IMR-90 (cell line): ENCODE measurements at regions not wholly inside any gene's neighbourhood (a gene's known extent, or its start where the extent isn't known, plus 50 kb on each side); places are given as distances from the start of the nearest gene placed in this dataset.

Source experiments
- ATAC-seq: fragments of 200-7000 bp; cut with Tn5 transposase; 2 replicates; pipeline ENCODE4 v1.9.1; 2020; ENCODE audit warnings: low read depth, mild to moderate bottlenecking, moderate library complexity
- BruUV-seq: library from RNA; stranded (reverse); fragments of 400-500 nt; replicated peaks from 2 replicates; lab custom pipeline; 2021; lab: Mats Ljungman, UMichigan
- CTCF ChIA-PET: fragments of 300-600 bp; formaldehyde crosslinking; extraction: SDS; loops from one replicate; lab custom pipeline; 2021; ENCODE audit warnings: antibody characterized with exemption; lab: Yijun Ruan, JAX
- POLR2A ChIA-PET: fragments of 300-600 bp; sonication (Branson Sonifier 250); formaldehyde crosslinking; loops from one replicate; lab custom pipeline; 2022; ENCODE audit warnings: antibody characterized with exemption; ENCODE audit not compliant: unreplicated experiment; lab: Charles Lee
- DNase-seq: peaks from one replicate; pipeline ENCODE4 v3.0.0; 2013
- H2AFZ ChIP-seq: replicated peaks from 2 replicates; pipeline ENCODE3; 2013; ENCODE audit warnings: low read length, mild to moderate bottlenecking; ENCODE audit not compliant: poor library complexity
- H2AK5ac ChIP-seq: 2 replicates; pipeline ENCODE4 v1.6.1; 2013; ENCODE audit warnings: low read depth, low read length, inconsistent platforms
- H2AK9ac ChIP-seq: replicated peaks from 2 replicates; pipeline ENCODE3; 2013; ENCODE audit warnings: mild to moderate bottlenecking, low read depth, low read length, moderate library complexity; ENCODE audit not compliant: poor library complexity
- H2BK120ac ChIP-seq: 2 replicates; pipeline ENCODE4 v1.6.1; 2013; ENCODE audit warnings: low read depth, low read length, inconsistent platforms
- H2BK15ac ChIP-seq: 3 replicates; pipeline ENCODE4 v1.6.1; 2013; ENCODE audit warnings: low read depth, low read length, inconsistent platforms
- H2BK20ac ChIP-seq: 2 replicates; pipeline ENCODE4 v1.6.1; 2013; ENCODE audit warnings: low read depth, mild to moderate bottlenecking, inconsistent platforms, low read length, moderate library complexity
- H2BK5ac ChIP-seq: 2 replicates; pipeline ENCODE4 v1.6.1; 2013; ENCODE audit warnings: mild to moderate bottlenecking, low read depth, low read length, inconsistent platforms; ENCODE audit not compliant: poor library complexity, severe bottlenecking
- H3K14ac ChIP-seq: replicated peaks from 2 replicates; pipeline ENCODE4 v1.6.1; 2013; ENCODE audit warnings: low read depth, low read length, inconsistent platforms
- H3K18ac ChIP-seq: 2 replicates; pipeline ENCODE4 v1.6.1; 2013; ENCODE audit warnings: low read depth, low read length, control low read depth
- H3K23ac ChIP-seq: 2 replicates; pipeline ENCODE4 v1.6.1; 2013; ENCODE audit warnings: low read depth, low read length, inconsistent platforms
- H3K27ac ChIP-seq: 2 replicates; pipeline ENCODE4 v1.5.1; 2013; ENCODE audit warnings: mild to moderate bottlenecking, control low read depth, low read length; ENCODE audit not compliant: insufficient read depth
- H3K27me3 ChIP-seq: 2 replicates; pipeline ENCODE4 v1.6.1; 2013; ENCODE audit warnings: low read length; ENCODE audit not compliant: control insufficient read depth, insufficient read depth
- H3K36me3 ChIP-seq: 2 replicates; pipeline ENCODE4 v1.6.1; 2013; ENCODE audit warnings: low read length, mixed read lengths; ENCODE audit not compliant: control insufficient read depth, insufficient read depth
- H3K4ac ChIP-seq: 2 replicates; pipeline ENCODE4 v1.6.1; 2013; ENCODE audit warnings: low read depth, low read length, inconsistent platforms
- H3K4me1 ChIP-seq: 2 replicates; pipeline ENCODE4 v1.6.1; 2013; ENCODE audit warnings: low read length, mixed read lengths; ENCODE audit not compliant: control insufficient read depth, insufficient read depth
- H3K4me2 ChIP-seq: 2 replicates; pipeline ENCODE4 v1.6.1; 2013; ENCODE audit warnings: low read depth, mild to moderate bottlenecking, control low read depth, low read length, moderate library complexity
- H3K4me3 ChIP-seq: 2 replicates; pipeline ENCODE4 v1.5.1; 2013; ENCODE audit warnings: low read depth, mild to moderate bottlenecking, control low read depth, low read length, moderate library complexity; ENCODE audit not compliant: insufficient read depth
- H3K56ac ChIP-seq: 2 replicates; pipeline ENCODE4 v1.6.1; 2013; ENCODE audit warnings: low read length, inconsistent platforms; ENCODE audit not compliant: insufficient read depth; ENCODE audit errors: extremely low read depth
- H3K79me1 ChIP-seq, 2 experiments: 2 replicates each; pipeline ENCODE4 v1.6.1; 2013; ENCODE audit warnings: low read length in 2 of 2, inconsistent platforms in 1 of 2, low read depth in 1 of 2
- H3K9ac ChIP-seq: 2 replicates; pipeline ENCODE4 v1.6.1; 2013; ENCODE audit warnings: low read depth, low read length, control low read depth
- H3K9me1 ChIP-seq: 2 replicates; pipeline ENCODE4 v1.6.1; 2013; ENCODE audit warnings: low read length, inconsistent platforms; ENCODE audit not compliant: insufficient read depth
- H3K9me3 ChIP-seq: 2 replicates; pipeline ENCODE4 v1.6.1; 2013; ENCODE audit warnings: low read length; ENCODE audit not compliant: control insufficient read depth, insufficient read depth
- H4K20me1 ChIP-seq: 2 replicates; pipeline ENCODE4 v1.6.1; 2013; ENCODE audit warnings: low read length, inconsistent platforms; ENCODE audit not compliant: insufficient read depth
- H4K5ac ChIP-seq: 2 replicates; pipeline ENCODE4 v1.6.1; 2013; ENCODE audit warnings: mild to moderate bottlenecking, low read depth, low read length, control low read depth
- H4K8ac ChIP-seq, 2 experiments: 2 replicates each; pipeline ENCODE4 v1.6.1; 2013; ENCODE audit warnings: low read depth in 2 of 2, low read length in 2 of 2, control low read depth in 1 of 2, inconsistent platforms in 1 of 2
- H4K91ac ChIP-seq: 2 replicates; pipeline ENCODE4 v1.6.1; 2013; ENCODE audit warnings: low read depth, low read length, inconsistent platforms; ENCODE audit not compliant: insufficient read depth
- CEBPB ChIP-seq: IDR thresholded peaks from 2 replicates; pipeline ENCODE4 v1.6.1; 2012; ENCODE audit warnings: low read depth, low read length, improper control_type of control experiment
- MAFK ChIP-seq: IDR thresholded peaks from 2 replicates; pipeline ENCODE4 v1.6.1; 2012; ENCODE audit warnings: low read depth, low read length, improper control_type of control experiment
- RAD21 ChIP-seq: IDR thresholded peaks from 2 replicates; pipeline ENCODE4 v1.6.1; 2012; ENCODE audit warnings: low read length, improper control_type of control experiment
- RCOR1 ChIP-seq: IDR thresholded peaks from 2 replicates; pipeline ENCODE4 v1.6.1; 2012; ENCODE audit warnings: mild to moderate bottlenecking, low read length, improper control_type of control experiment; ENCODE audit not compliant: insufficient replicate concordance
- WGBS, 2 experiments: methylation state at CpG; one replicate each; pipeline versions ENCODE4 v1.1.5 to v1.1.7; 2013; ENCODE audit warnings: missing lambda C conversion rate in 2 of 2; ENCODE audit not compliant: insufficient read length in 1 of 2; ENCODE audit errors: extremely low coverage in 2 of 2; 5-methylcytosine and 5-hydroxymethylcytosine counted together
- dilution Hi-C: fragments of 300-500 bp; cut with HindIII; formaldehyde crosslinking; loops from one replicate; pipeline ENCODE4 v1.14.3; 2018; ENCODE audit warnings: low sequenced_read_pairs; ENCODE audit not compliant: unreplicated experiment
- in situ Hi-C: fragments of 300-500 bp; cut with MboI; formaldehyde crosslinking; loops from 3 replicates; pipeline ENCODE4 v1.14.3; 2019; ENCODE audit warnings: low sequenced_read_pairs, inconsistent platforms, mixed read lengths
- intact Hi-C: fragments of 100-400 bp; cut with micrococcal nuclease; formaldehyde crosslinking; loops from 2 replicates; pipeline ENCODE4 v1.10.0; 2022
- TF ChIP-seq, protein P1 (sequence below): fragments of 150-350 bp; IDR thresholded peaks from 2 replicates; pipeline ENCODE4 v1.6.1; 2016; ENCODE audit warnings: low read depth, mild to moderate bottlenecking, low read length, moderate library complexity, borderline replicate concordance

DNA sequence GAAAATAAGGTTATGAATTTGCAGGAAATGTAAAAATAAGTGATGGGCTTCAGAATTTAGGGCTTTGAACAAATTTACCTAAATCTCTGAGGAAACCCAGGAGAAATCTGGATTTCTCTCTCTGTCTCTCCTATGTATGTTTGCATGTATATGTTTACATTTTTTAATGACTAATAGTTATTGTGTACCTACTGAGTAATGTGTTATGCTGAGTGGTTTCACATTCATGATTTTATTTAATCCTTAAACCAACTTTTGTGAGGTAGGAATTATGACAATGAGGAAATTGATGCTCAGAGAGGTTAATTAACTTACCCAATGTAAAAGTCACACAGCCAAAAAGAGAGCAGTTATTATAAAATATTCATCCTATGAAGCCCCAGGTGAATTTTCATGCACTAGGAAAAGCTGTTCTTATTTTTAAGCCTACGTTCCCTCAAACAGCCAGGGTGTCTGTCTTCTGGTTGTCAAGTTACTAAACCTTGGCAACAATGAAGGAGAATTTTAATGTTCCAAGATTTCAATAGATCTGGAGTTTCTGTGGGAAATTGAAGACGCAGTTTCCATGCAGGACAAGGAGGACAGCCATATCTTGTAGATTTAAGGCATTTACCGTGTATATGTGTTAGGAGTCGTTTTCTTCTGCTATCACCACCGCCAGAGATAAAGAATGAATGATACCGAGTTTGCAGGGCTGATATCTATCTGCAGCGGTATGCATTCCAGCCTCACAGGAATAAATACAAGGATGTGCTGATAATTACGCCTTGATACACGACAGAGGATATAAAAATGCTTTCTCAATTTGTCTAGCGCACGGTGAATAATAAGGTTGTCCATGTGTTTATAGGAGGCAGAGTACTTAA, 484.8 kb downstream of the ZSWIM6 start:
- Histone ChIP-seq H3K79me1 (no peaks in the 10 kb centered on the region), H3K14ac (no peak overlapping the region), H2BK15ac (no peak overlapping the region), H3K23ac (no peak overlapping the region), H4K91ac (no peak overlapping the region), H2AFZ (no peak overlapping the region), H3K4me3 (no peak overlapping the region), H4K8ac (no peak overlapping the region), H3K36me3 (no peaks in the 10 kb centered on the region), H3K27ac (no peak overlapping the region), H3K4me1 (no peaks in the 10 kb centered on the region), H2BK120ac (no peak overlapping the region), H2AK5ac (no peak overlapping the region), H3K4me2 (no peak overlapping the region), H2AK9ac (no peak overlapping the region), H2BK20ac (no peak overlapping the region), H2BK5ac (no peak overlapping the region), H3K9ac (no peak overlapping the region), H3K56ac (no peak overlapping the region), H3K18ac (no peak overlapping the region), H3K9me1 (no peaks in the 10 kb centered on the region), H3K27me3 (peaks cover 2% of the 10 kb centered on the region), H4K5ac (no peak overlapping the region), H3K4ac (no peak overlapping the region), H4K20me1 (no peaks in the 10 kb centered on the region), H3K9me3 (no peaks in the 10 kb centered on the region)
- TF ChIP-seq CEBPB (no peak), RAD21 (no peak), RCOR1 (no peak), MAFK (no peak)
- TF ChIP-seq, protein P1, sequence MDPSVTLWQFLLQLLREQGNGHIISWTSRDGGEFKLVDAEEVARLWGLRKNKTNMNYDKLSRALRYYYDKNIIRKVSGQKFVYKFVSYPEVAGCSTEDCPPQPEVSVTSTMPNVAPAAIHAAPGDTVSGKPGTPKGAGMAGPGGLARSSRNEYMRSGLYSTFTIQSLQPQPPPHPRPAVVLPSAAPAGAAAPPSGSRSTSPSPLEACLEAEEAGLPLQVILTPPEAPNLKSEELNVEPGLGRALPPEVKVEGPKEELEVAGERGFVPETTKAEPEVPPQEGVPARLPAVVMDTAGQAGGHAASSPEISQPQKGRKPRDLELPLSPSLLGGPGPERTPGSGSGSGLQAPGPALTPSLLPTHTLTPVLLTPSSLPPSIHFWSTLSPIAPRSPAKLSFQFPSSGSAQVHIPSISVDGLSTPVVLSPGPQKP = no peak
- BruUV-seq = no TSS peak
- 40% methylated on average over 1 of the region's 11 CpGs; no CpG with 5 or more reads in 1 of the 2 experiments for WGBS, 2 experiments
- ATAC-seq (no peak), DNase-seq (no peak)
- POLR2A ChIA-PET = no interaction called here
- CTCF ChIA-PET = interaction anchor here (0.5 to 1.4 kb wide), 9 partner anchors 10 to 505 kb away, joined by 3 to 5 read pairs (median 3); partner anchors contain the start of gene ZSWIM6
- intact Hi-C loops (loop anchor here (1.0 to 10.0 kb wide), 6 partner anchors 160 to 858 kb away; partner anchors contain the start of gene SMIM15), dilution Hi-C loops (no loop called here), in situ Hi-C loops (loop anchor here (25.0 kb wide), 1 partner anchor 480 kb away; the partner anchor contains the start of gene ZSWIM6)
